ENCODE measurements at regions not wholly inside any gene's neighbourhood (a gene's known extent, or its start where the extent isn't known, plus 50 kb on each side); places are given as distances from the start of the nearest gene placed in this dataset.

DNA sequence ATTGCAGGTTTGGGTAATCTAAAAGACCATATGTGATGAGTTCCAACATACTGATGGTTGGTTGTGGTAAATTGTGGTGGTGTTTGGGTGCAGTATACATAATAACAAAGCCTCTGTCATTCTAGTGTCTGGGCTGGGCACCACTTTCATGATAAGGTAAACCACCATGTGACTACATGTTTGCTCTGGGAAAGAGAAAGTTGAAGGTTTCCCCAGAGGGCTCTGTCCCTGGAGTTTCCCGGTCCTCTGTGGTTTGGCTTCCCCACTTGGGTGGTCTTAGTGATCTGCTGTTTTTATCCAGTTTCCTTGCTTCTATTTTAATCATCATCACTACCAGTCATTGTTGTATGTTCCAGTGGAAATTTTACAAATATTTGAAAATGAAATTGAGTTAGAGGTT, 55.9 kb upstream of the TSPAN2 start:
- no peak for DNase-seq (ENCODE audit: extremely low read depth, low read depth, low spot score)

DNA sequence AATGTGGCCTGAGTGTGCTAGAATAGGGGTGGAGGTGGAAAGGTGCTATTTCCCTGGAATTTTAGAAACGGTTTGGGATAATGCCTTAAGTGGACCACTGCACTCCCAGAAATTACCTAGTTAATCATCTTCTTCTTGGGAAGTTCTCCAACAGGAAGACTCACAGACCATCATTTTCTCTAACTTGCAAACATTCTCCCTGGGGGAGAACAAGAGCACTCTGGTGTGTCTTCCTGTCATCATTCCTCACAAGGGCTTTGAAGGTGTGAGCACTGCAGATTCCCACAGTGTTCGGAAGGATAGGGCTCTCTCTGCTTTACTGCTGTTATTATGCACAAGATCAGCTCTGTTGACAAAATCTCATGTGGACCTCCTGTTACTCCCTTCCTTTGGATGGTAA, 54.9 kb upstream of the TSPAN2 start:
- DNase-seq (ENCODE audit: extremely low read depth, low read depth, low spot score), result no peak

DNA sequence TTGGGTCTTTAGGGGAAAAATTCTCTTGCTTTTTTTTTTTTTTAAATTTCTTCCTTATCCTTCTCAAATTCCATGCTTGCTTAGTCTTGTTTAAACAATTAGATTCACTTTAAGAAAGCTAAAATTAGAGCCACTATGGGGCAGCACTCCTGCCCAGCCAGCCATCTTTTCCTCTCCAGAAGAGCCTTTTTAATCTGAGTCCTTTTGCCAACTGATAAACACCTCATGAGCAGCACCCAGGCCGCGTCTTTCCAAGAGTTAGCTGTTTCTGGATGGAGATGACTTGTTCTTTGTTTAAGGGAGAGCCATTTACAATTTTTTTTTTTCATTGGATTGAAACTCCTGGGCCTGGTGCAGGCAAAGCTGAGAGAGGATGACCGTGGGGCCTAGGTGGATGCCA, 53.3 kb upstream of the TSPAN2 start:
- no peak for DNase-seq (ENCODE audit: extremely low read depth, low read depth, low spot score)

DNA sequence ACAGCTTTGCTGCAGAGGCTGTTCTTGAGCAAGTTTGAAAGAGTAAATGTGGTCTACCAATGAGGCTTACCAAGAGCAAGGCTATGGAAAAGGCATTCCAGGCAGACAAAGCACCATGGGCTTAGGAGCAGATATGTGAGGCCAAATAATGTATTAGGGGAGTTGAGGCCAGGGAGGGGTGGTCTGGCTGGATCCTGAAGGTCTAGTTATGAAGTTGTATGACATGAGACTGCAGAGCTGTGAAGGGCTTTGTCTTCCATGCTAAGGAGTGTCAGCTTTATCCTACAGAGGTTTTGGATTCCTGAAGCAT, 51.8 kb upstream of the TSPAN2 start:
- DNase-seq (ENCODE audit: extremely low read depth, low read depth, low spot score), result no peak

DNA sequence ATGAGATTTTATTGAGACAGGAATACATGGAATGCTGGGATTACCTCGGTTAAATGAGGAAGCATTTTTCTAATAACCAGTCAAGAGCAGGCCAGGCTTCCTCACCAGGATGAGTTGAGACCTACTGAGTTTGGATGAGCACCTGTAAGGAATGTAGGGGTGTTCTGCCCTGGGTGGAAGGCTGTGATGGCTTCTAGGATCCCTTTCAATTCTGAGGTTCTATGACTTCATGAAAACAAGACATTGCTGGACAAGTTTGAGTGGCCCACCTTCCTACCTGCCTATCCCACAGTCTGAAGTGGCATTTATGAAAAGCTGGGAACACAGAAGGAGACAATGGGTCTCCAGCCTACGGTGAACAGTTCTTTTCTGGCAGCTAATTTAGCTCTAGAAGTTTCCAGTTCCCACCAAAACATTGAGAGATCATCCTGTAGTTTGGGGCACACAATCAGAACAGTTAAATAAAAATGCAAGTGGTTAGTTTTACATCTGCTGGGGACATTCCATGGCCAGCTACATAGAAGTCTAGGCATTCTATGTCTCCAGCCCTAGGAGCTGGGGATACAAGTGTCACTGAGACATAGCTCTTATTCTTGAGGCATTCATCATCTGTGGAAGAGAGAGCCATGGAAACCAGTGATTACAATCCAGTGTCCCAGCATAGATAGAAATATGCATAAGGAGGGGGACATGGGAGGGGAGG, 51.3 kb upstream of the TSPAN2 start:
- no peak for DNase-seq (ENCODE audit: extremely low read depth, low read depth, low spot score)

DNA sequence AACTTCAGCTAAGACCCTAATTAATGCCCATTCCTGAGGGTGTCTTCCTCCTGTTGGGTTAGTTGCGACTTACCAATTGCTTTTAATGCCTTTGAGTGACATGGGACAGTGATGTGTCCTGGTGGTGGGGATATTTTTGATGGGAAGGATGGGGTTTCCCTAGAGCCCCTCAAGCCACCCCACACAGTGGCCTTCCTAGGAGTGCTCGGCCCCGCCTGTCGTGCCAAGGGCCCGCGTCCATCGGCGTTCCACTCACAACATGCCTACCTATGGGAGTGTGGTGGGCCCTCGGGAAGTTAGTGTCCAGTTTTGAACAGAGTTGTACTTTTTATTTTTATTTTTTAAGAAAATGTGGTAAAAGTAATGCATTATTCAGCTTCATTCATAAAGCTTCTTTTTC, 50.1 kb upstream of the TSPAN2 start:
- no peak for DNase-seq (ENCODE audit: extremely low read depth, low read depth, low spot score)
